RWPE1 (cell line): ENCODE measurements at regions not wholly inside any gene's neighbourhood (a gene's known extent, or its start where the extent isn't known, plus 50 kb on each side); places are given as distances from the start of the nearest gene placed in this dataset.

Source experiments
- CTCF ChIA-PET: fragments of 350-600 bp; sonication (Branson Sonifier 250); formaldehyde crosslinking; extraction: SDS; loops from one replicate; lab custom pipeline; 2021; lab: Yijun Ruan, JAX
- POLR2A ChIA-PET: fragments of 400-600 bp; formaldehyde crosslinking; extraction: SDS; loops from one replicate; lab custom pipeline; 2020; ENCODE audit warnings: antibody characterized with exemption; ENCODE audit not compliant: low non-redundant PET; lab: Yijun Ruan, JAX
- DNase-seq: peaks from one replicate; pipeline ENCODE4 v3.0.0; 2012; ENCODE audit warnings: low spot score
- H3K27ac ChIP-seq: fragments of 450-650 bp; 2 replicates; pipeline ENCODE4 v1.5.1; 2017
- TF ChIP-seq, protein P1 (sequence below): fragments of 450-650 bp; conservative IDR thresholded peaks from 2 replicates; pipeline ENCODE4 v1.5.1; 2017; ENCODE audit warnings: low read depth, mild to moderate bottlenecking

DNA sequence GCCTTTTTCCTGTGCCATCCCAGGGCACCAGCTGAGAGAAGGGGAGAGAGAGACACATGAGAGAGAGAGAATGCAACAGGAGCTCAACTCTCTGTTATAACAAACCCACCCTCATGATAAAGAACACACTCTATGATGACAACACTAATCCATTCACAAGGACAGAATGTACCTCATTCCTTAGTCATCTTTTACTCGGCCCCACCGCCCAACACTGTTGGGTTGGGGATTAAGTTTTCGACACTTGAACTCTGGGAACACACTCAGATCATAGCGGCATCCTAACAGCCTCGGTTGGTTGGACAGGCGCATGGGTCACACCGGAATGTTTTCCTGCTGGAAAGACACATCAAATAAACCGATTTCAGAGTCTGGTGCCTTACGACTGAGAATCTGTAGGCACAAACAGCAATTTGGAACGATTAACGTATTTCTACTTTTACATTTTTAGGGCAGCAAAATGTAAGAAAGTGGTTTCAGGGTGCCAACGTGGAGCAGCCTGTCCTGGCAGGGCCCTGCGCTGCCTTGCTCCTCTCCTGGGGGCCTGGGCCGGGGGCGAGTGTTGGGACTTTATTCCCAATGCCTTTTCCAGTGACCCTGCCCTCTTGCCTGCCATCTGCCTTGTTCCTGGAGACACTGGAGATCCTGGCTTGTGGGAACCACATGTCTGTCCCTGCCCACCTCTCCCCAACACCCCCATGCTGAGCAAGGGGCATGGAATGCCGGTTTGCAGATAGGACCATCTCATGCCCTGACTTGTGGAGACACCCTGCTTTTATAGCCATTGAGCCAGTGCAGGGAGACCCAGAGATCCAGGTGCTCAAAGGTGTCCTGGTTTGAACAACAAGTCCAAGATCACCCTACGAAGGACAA lies 287.0 kb downstream of the TCERG1L start:
- TF ChIP-seq, protein P1, sequence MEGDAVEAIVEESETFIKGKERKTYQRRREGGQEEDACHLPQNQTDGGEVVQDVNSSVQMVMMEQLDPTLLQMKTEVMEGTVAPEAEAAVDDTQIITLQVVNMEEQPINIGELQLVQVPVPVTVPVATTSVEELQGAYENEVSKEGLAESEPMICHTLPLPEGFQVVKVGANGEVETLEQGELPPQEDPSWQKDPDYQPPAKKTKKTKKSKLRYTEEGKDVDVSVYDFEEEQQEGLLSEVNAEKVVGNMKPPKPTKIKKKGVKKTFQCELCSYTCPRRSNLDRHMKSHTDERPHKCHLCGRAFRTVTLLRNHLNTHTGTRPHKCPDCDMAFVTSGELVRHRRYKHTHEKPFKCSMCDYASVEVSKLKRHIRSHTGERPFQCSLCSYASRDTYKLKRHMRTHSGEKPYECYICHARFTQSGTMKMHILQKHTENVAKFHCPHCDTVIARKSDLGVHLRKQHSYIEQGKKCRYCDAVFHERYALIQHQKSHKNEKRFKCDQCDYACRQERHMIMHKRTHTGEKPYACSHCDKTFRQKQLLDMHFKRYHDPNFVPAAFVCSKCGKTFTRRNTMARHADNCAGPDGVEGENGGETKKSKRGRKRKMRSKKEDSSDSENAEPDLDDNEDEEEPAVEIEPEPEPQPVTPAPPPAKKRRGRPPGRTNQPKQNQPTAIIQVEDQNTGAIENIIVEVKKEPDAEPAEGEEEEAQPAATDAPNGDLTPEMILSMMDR, result no peak
- POLR2A ChIA-PET, result no interaction called here
- peak; percentile 41 for DNase-seq
- no peak overlapping the region for H3K27ac ChIP-seq
- CTCF ChIA-PET, result interaction anchor here (0.7 kb wide), 1 partner anchor 63 kb away, joined by 4 read pairs; no protein-coding TSS in a partner anchor

DNA sequence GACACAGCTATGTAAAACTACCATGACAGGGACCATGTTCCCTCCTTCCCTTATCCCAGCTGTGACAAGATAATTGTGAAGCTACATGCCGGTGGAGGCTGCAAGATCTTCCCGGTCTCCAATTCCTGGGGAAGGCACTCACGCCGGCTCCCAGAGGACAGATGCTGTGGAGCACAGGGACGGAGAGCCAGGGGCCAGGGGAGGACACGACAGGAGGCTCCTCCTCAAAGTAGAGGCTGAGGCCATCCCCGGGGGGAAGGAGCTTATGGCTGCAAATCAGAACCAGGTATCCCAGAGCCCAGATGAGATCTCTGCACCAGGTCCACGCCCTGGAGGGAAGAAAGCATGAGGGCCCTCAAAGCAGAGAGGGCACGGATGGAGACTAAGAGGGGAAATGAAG lies 286.2 kb downstream of the TCERG1L start:
- no peak overlapping the region for H3K27ac ChIP-seq
- TF ChIP-seq, protein P1, result no peak
- ChIA-PET POLR2A (no interaction called here), CTCF (interaction anchor here (0.7 kb wide), 1 partner anchor 62 kb away, joined by 4 read pairs; no protein-coding TSS in a partner anchor)
- no peak for DNase-seq

DNA sequence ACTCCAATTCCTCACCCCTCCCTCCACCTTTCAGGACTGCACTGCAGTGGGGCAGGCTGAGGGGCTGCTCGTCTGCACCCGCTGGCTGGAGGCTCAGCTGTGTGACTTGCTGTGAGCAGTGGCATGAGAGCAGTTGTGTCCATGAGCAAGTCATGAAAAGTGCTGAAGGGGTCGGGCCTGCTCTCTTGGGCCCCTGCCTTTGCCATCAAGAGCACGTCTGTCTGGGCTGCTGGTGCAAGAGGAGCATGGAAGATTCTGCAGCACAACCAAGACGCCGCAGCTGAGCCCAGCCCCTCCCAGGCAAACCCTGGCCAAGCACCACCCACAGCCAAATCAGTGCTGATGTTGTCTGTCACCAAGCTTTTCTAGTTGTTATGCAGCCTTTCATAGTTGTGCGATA lies 284.3 kb downstream of the TCERG1L start:
- no peak overlapping the region for H3K27ac ChIP-seq
- TF ChIP-seq, protein P1, result no peak
- ChIA-PET CTCF (interaction anchor here (0.5 to 0.7 kb wide), 4 partner anchors 18 to 632 kb away, joined by 3 to 5 read pairs (median 4); no protein-coding TSS in a partner anchor), POLR2A (no interaction called here)
- DNase-seq, result no peak

DNA sequence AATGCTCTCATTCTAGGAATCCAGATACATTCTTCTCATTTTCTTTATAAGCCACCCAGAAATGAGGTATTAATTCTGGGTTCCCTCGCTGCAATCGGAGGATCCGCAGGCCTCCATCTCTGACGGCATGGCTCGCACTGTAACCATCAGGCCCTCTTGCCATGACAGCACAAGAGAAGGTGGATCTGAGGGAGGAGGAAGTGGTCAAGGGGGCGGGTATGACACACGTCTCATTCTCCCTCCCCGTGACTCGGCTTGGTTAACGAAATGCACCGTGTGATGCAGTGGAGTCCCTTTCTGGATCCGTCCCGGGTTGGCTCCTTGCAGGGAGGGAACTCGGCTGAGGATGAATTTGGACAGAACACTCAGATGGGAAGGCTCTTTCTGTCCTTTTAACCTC lies 280.2 kb downstream of the TCERG1L start:
- ChIA-PET CTCF (no interaction called here), POLR2A (no interaction called here)
- DNase-seq, result no peak
- no peak overlapping the region for H3K27ac ChIP-seq
- TF ChIP-seq, protein P1, result no peak

DNA sequence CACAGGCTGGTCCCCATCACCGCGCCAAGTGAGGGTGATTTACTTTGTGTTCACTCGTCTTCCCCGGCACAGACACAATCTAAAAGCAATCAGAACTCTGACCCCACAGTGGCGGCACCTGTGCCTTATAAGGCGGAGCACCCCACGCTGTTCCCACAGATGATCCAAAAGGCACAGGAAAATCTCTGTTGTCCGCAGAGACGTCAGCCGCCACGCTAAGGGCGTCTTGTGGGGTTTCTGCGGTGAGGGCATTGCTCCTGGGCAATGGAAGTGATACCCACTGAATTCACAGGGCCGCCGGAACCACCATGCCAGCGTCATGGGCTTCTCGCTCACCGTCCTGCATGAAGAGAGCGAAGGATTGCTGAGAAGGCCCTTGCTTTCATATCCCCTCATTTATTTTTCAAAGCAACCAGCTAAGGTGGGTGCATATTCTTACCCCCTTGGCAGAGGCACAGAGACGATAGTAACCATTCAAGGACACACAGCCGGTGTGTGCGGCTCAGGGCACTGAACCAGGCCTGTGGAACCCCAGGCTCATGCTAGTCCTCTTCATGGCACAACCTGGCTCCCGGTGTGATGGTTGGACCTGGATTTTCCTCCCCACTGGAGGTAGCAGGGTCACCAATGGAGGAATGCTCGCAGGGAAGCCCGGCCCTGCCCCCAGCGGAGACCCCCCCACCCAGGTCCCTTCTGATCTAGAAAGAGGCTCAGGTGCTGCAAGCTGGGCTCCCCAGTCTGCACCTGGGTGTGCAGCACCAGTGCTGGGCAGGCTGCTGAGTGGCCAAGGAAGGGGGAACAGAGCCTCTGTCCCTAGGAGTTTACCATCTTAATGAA lies 279.0 kb downstream of the TCERG1L start:
- TF ChIP-seq, protein P1, result no peak
- no peak for DNase-seq
- ChIA-PET CTCF (no interaction called here), POLR2A (no interaction called here)
- H3K27ac ChIP-seq, result no peak overlapping the region
